Forelimb muscle (tissue), 1 donor: ENCODE measurements at regions not wholly inside any gene's neighbourhood (a gene's known extent, or its start where the extent isn't known, plus 50 kb on each side); places are given as distances from the start of the nearest gene placed in this dataset.
"Not testable (repeated sequence)": the region's sequence is repeated elsewhere in the genome, so short reads cannot be mapped to it uniquely, and the experiment has no call there.

Experiments used
- DNase-seq: peaks from one replicate; pipeline ENCODE4 v3.0.0-alpha.2; 2013; ENCODE audit warnings: low read depth

- DNase-seq, result not testable (repeated sequence)
Measured at GRCh38 chr4:30148828-30149227, 571.3 kb upstream of the PCDH7 start.

GRCh38 chr4:30149539-30149938 lies 570.6 kb upstream of the PCDH7 start:
- DNase-seq, result not testable (repeated sequence)

DNA sequence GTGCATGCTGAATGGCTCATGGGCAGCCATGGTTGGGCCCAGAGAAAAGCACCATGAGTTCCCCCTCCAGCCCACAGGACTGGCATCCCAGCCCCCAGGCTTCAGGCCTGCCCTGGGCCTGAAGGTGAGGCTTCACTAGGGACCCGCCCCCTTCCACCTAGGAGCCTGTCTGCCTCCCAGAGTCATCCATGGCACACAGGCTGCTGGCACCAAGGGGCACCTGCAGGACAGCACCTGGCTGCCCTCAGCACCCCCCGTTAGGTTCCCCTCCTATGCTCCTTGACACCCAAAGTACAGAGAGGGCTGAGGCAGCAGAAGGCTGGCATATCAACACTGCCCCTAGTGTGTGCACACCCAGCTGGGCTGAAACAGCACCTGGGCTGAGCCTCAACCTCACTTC lies 566.7 kb upstream of the PCDH7 start:
- no peak for DNase-seq

- no peak for DNase-seq
Measured at GRCh38 chr4:30160140-30160539, 560.0 kb upstream of the PCDH7 start.

- DNase-seq, result no peak
Measured at GRCh38 chr4:30172416-30172815, 547.8 kb upstream of the PCDH7 start.

DNA sequence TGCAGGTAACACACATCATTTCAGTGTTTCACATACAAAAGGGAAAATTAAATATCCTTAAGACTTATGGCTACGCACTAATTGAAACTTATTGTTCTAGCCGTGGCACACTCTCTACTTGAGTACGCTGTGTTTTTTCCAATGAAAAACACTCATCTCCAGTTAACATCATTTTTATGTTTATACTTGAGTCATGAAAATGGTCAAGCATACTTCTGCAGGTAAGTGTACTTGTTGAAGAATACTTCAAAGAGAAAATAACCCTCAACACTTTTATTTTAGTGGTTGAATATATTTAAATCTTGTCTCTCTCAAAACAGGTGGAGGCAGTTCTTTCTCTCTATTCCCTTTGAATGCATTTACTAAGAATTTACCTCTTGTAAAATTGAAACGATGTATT lies 538.7 kb upstream of the PCDH7 start:
- DNase-seq, result no peak

DNA sequence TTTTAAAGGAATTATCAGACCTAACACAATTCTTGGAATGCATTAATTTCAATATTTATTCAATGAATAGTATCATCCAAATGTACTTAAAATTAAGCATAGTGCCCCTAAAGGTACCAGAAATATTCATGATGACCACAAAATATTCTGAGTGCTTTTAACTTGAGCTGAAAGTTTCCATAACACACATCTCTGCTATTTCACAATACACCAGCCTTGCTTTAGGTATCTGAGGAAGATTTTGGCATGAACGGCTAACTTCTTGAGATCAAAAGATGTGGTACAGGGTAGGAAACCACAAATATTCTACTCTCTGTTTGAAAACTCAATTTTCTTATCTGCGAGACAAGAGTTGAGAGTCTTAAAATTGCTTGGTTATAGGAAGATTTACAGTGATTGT lies 538.3 kb upstream of the PCDH7 start:
- no peak for DNase-seq

GRCh38 chr4:30182786-30183185 lies 537.4 kb upstream of the PCDH7 start:
- DNase-seq, result no peak

GRCh38 chr4:30191902-30192301 lies 528.3 kb upstream of the PCDH7 start:
- DNase-seq, result no peak

GRCh38 chr4:30207389-30207788 lies 512.8 kb upstream of the PCDH7 start:
- no peak for DNase-seq

DNA sequence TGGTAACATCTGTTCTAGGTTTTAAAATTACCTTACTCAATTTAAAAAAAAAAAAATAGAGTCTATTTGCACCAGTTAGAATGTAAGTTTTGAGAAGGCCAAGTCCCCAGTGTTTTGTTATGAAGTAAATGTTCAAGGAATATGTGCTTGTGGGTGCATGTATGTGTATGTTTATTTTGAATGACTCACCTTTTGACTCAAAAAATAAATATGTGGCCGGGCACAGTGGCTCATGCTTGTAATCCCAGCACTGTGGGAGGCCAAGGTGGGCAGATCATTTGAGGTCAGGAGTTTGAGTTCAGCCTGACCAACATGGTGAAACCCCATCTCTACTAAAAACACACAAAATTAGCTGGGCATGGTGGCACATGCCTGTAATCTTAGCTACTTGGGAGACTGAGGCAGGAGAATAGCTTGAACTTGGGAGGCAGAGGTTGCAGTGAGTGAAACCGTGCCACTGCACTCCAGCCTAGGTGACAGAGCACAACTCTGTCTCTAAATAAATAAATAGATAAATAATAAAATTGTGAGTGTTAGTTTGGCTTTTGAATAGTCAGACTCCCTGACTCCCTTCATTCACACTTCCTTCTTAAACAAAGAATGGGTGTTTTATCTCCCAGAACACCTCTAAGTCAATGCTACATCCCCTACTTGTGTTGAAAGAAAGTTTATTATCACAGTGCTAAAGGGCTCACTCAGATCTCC lies 511.3 kb upstream of the PCDH7 start:
- DNase-seq, result no peak

- DNase-seq, result not testable (repeated sequence)
Measured at GRCh38 chr4:30215973-30216372, 504.2 kb upstream of the PCDH7 start.

DNA sequence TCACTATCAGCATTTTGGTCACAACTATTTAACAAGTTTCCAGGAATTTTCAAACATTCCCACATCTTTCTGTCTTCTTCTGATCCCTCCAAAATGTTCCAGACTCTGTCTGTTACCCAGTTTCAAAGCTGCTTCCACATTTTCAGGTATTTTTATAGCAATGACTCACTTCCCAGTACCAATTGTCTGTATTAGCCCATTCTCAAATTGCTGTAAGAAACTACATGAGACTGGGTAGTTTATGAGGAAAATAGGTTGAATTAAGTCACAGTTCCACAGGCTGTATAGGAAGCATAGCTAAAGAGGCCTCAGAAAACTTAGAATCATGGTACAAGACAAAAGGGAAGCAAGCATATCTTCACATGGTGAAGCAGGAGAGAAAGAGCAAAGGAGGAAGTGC lies 475.0 kb upstream of the PCDH7 start:
- no peak for DNase-seq

DNA sequence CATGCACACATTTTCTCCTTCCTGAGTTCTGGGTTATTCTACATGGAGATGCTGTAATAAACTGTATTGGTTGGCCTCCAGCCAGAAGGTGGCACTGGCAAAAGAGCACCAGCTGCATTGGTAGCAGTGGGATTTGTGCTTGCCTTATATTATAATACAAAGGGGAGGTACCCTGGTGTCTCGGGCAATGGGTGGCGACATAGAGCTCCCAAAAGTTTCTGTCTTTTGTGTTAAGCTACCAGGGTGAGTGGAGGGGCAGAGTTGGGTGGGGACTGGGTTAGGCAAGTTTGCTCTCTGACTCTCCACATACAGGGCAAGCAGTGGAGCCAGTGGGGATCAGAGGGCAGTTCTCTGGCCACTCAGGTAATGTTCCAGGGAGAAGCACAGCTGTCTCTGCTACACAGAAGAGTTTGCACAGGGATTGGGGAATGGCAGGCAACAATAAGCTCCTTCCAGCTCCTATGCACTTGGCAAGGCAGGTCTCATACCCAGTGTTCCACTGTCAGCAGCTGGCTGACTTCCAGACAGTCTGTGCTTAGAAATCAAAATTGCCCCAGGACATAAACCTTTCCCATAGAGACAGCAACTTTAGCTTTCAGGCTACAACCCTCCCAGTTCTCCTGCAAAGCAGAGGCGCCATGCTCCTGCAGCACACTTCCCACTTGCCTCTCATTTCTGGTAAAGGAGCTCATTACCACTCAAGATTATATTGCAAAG lies 463.9 kb upstream of the PCDH7 start:
- no peak for DNase-seq

DNA sequence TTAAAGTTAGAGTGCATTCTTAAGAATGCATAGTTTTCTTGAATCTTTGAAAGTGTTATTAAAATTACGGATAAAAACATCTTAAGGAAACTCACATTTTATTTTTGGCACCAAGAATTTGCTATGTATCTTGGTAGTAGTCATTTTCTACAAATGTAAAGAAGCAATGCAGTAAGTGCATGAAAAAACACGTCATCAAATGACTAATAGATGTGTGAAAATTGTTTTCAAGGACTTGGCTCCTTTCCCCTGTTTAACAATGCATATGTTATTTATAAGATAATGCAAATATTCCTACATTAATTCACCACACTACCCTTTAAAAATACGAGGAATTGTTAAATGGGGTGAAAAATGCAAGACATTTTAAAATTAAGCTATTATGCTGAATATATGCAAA lies 461.2 kb upstream of the PCDH7 start:
- DNase-seq, result no peak

- DNase-seq, result no peak
Measured at GRCh38 chr4:30262379-30262778, 457.8 kb upstream of the PCDH7 start.

- DNase-seq, result no peak
Measured at GRCh38 chr4:30264465-30264864, 455.7 kb upstream of the PCDH7 start.

DNA sequence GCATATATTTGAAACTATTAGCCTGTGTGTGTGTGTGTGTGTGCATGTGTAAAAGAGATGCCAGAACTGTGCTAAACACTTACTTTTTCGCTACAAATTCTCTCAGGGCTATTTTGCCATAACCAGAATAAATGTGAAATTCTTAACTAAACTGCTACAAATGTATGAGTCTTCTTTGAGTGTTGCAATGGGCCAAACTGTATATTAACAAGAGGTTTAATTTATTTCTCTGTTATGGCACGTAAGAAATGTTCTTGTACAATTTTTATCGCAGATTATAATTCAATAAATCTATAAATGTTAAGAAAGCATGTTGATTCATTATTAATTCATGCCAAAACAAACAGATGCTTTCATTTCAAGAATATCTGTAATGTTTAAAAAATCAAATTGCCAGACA lies 454.5 kb upstream of the PCDH7 start:
- DNase-seq, result no peak

- no peak for DNase-seq
Measured at GRCh38 chr4:30268370-30268769, 451.8 kb upstream of the PCDH7 start.

DNA sequence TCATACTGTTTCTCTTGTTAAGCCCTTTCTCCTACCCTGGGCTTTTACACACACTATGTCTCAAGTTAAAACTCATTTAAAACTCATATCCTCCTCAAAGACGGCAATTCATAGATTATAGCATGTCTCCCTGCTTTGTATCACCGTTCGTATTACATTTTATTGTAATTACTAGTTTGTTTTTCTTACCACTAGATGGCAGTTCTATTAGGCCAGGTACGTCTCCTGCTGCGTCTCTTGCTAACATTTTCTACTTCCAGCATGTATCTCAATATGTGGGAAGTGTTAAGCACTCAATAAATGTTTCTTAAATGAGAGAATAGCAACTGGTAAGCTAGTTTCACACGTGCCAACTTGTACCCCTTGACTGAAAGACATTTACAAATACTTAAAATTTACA lies 450.3 kb upstream of the PCDH7 start:
- no peak for DNase-seq

GRCh38 chr4:30281986-30282385 lies 438.2 kb upstream of the PCDH7 start:
- no peak for DNase-seq

GRCh38 chr4:30283336-30283735 lies 436.8 kb upstream of the PCDH7 start:
- no peak for DNase-seq

DNA sequence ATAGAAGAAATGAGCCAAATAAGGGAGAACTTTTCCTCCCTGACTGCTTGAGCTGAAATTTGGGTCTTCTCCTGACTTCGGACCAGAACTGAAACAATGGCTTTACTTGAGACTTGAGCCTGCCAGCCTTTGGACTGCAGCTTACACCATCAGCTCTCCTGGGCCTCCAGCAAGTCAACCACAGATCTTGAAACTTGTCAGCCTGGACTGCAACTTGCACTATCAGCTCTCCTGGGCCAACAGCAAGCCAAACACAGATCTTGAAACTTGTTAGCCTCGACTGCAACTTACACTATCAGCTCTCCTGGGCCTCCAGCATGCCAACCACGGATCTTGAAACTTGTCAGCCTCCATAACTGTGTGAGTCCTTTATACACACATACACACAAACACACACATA lies 425.9 kb upstream of the PCDH7 start:
- no peak for DNase-seq

- no peak for DNase-seq
Measured at GRCh38 chr4:30295652-30296051, 424.5 kb upstream of the PCDH7 start.
